RWPE2 (cell line): ENCODE measurements at regions not wholly inside any gene's neighbourhood (a gene's known extent, or its start where the extent isn't known, plus 50 kb on each side); places are given as distances from the start of the nearest gene placed in this dataset.

Experiments used
- ATAC-seq: fragments of 200-7000 bp; cut with Tn5 transposase; 3 replicates; pipeline ENCODE4 v1.9.1; 2021; ENCODE audit warnings: low read depth
- DNase-seq: peaks from one replicate; pipeline ENCODE4 v3.0.0-alpha.2; 2020; ENCODE audit warnings: low spot score
- H3K27ac ChIP-seq: fragments of 450-650 bp; 2 replicates; pipeline ENCODE4 v1.5.1; 2017; ENCODE audit warnings: mild to moderate bottlenecking; ENCODE audit not compliant: poor library complexity, severe bottlenecking
- H3K27me3 ChIP-seq: fragments of 250-450 bp; sonication (Bioruptor Pico); 2 replicates; pipeline ENCODE4 v1.5.1; 2021; ENCODE audit warnings: mild to moderate bottlenecking, moderate library complexity; ENCODE audit not compliant: insufficient read depth, poor library complexity, severe bottlenecking
- H3K36me3 ChIP-seq: fragments of 250-450 bp; sonication (Bioruptor Pico); 2 replicates; pipeline ENCODE4 v1.5.1; 2020; ENCODE audit warnings: low read depth, mild to moderate bottlenecking, moderate library complexity
- H3K4me1 ChIP-seq: fragments of 250-450 bp; sonication (Bioruptor Pico); 2 replicates; pipeline ENCODE4 v1.5.1; 2021; ENCODE audit warnings: mild to moderate bottlenecking, moderate library complexity; ENCODE audit not compliant: insufficient read depth, poor library complexity, severe bottlenecking
- H3K4me3 ChIP-seq: fragments of 250-450 bp; sonication (Bioruptor Pico); 2 replicates; pipeline ENCODE4 v1.5.1; 2021; ENCODE audit warnings: mild to moderate bottlenecking, moderate library complexity; ENCODE audit not compliant: severe bottlenecking
- H3K9me3 ChIP-seq: fragments of 250-450 bp; sonication (Bioruptor Pico); 2 replicates; pipeline ENCODE4 v1.5.1; 2021; ENCODE audit warnings: mild to moderate bottlenecking, moderate library complexity; ENCODE audit not compliant: severe bottlenecking
- TF ChIP-seq, protein P1 (sequence below): fragments of 450-650 bp; IDR thresholded peaks from one replicate; pipeline ENCODE4 v1.5.1; 2017; ENCODE audit warnings: mild to moderate bottlenecking, moderate library complexity; ENCODE audit not compliant: poor library complexity, severe bottlenecking

DNA sequence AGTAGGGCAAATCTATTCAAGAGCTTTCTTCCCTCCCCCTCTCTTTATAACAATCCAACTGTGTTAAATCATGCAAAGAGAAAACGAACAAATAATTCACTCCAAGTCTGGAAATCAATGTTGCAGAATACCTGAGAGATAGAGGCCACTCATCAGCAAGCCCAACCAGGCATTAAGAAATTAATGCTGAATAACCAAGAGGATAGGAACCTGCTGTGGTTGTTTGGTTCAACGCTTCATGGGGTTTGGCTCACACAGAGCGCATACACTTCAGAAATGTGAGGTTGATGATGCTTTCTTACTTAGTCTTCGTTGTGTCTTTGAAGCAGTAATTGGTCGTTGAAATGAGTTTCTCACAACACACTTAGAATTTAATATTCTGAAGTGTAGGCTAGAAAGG lies 1540.0 kb upstream of the PABPC4L start:
- ATAC-seq (no peak), DNase-seq (no peak)
- Histone ChIP-seq H3K27me3 (no peaks in the 10 kb centered on the region), H3K36me3 (no peaks in the 10 kb centered on the region), H3K4me1 (no peaks in the 10 kb centered on the region), H3K27ac (no peak overlapping the region), H3K4me3 (no peak overlapping the region), H3K9me3 (no peaks in the 10 kb centered on the region)
- TF ChIP-seq, protein P1, sequence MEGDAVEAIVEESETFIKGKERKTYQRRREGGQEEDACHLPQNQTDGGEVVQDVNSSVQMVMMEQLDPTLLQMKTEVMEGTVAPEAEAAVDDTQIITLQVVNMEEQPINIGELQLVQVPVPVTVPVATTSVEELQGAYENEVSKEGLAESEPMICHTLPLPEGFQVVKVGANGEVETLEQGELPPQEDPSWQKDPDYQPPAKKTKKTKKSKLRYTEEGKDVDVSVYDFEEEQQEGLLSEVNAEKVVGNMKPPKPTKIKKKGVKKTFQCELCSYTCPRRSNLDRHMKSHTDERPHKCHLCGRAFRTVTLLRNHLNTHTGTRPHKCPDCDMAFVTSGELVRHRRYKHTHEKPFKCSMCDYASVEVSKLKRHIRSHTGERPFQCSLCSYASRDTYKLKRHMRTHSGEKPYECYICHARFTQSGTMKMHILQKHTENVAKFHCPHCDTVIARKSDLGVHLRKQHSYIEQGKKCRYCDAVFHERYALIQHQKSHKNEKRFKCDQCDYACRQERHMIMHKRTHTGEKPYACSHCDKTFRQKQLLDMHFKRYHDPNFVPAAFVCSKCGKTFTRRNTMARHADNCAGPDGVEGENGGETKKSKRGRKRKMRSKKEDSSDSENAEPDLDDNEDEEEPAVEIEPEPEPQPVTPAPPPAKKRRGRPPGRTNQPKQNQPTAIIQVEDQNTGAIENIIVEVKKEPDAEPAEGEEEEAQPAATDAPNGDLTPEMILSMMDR = no peak

DNA sequence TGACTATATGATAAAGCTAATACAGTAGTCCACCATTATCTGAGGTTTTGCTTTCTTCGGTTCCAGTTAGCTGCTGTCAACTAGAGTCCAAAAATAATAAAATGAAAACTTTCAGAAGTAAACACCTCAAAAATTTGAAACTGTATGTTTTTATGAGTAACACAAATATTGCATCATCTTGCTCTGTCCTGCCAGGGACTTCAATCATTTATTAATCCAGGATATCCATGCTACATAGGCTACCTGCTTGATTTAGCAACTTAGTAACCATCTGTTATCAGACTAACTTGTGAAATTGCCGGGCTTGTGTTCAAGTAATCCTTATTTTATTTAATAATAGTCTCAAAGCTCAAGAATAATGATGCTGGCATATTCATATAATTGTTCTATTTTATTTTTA lies 1537.8 kb upstream of the PABPC4L start:
- no peaks in the 10 kb centered on the region for H3K4me1 ChIP-seq
- DNase-seq (no peak), ATAC-seq (no peak)
- H3K9me3 ChIP-seq = no peaks in the 10 kb centered on the region
- H3K27ac ChIP-seq = no peak overlapping the region
- TF ChIP-seq, protein P1 = no peak
- H3K27me3 ChIP-seq = no peaks in the 10 kb centered on the region
- no peaks in the 10 kb centered on the region for H3K36me3 ChIP-seq
- H3K4me3 ChIP-seq = no peak overlapping the region

DNA sequence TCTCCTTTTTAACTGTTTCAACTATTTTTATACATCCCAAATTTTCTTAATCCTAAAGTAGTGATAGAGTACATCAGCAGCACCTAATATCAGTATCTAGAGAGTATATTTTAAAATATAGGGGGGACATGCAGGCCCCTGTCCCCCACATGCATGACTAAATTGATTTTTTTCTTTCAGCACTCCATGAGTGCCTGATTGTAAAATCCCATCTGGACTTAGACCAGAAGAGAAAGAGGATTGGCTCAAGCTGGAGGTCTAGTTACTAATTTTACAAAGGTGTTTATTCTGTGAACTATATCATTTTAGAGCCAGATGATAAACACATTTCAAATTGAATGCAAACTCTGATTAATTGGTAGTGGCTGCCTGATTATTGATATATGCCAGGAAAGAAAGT lies 1533.9 kb upstream of the PABPC4L start:
- Histone ChIP-seq H3K4me1 (no peaks in the 10 kb centered on the region), H3K9me3 (no peaks in the 10 kb centered on the region), H3K27me3 (no peaks in the 10 kb centered on the region), H3K4me3 (no peak overlapping the region), H3K36me3 (no peaks in the 10 kb centered on the region), H3K27ac (no peak overlapping the region)
- no peak for DNase-seq
- ATAC-seq = no peak
- TF ChIP-seq, protein P1 = no peak

DNA sequence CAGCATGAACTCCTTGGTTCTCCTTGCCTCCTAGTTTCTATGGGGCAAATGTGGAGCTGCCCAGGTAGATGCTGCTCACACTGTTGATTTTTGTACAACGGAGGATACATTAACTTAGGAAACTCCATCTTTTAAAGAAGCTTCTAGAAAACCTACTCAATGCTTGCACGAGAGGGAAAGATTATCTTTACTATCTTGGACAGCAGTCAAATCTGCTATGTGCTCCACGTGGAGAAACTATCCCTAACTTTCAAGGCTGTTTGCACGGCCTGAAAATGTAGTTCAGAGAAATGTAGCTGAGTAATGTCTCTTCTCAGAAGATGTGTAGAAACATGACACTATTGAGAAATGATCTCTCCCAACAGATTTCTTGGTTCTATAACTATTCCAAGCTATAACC lies 1530.9 kb upstream of the PABPC4L start:
- Histone ChIP-seq H3K9me3 (no peaks in the 10 kb centered on the region), H3K27ac (no peak overlapping the region), H3K4me1 (no peaks in the 10 kb centered on the region), H3K27me3 (no peaks in the 10 kb centered on the region), H3K4me3 (no peak overlapping the region), H3K36me3 (no peaks in the 10 kb centered on the region)
- ATAC-seq = no peak
- no peak for DNase-seq
- TF ChIP-seq, protein P1 = no peak

DNA sequence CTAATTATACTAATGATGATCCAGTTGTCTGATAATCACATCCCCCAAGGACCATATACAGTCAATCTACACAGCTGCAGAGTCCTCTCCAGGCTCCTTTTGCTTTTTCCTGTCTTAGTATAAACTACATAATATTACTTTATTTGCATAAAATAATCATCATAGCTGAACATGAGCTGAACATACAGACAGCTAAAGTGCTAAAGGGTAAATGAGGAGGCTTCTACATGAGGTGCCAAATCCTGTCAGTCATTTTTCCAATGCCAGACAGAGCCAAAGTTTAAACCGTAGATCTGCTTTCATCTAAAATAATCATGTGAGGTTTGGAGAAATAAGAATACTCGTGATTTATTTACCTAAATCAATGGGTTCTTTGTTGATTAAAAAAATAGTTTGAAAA lies 1530.1 kb upstream of the PABPC4L start:
- TF ChIP-seq, protein P1 = no peak
- Histone ChIP-seq H3K27ac (no peak overlapping the region), H3K9me3 (no peaks in the 10 kb centered on the region), H3K27me3 (no peaks in the 10 kb centered on the region), H3K4me1 (no peaks in the 10 kb centered on the region), H3K36me3 (no peaks in the 10 kb centered on the region), H3K4me3 (no peak overlapping the region)
- ATAC-seq (no peak), DNase-seq (no peak)
